HG03135 (cell line): ENCODE measurements at regions not wholly inside any gene's neighbourhood (a gene's known extent, or its start where the extent isn't known, plus 50 kb on each side); places are given as distances from the start of the nearest gene placed in this dataset.

ENCODE experiments used
- ATAC-seq: cut with Tn5 transposase; IDR thresholded peaks from one replicate; pipeline ENCODE4 v1.9.1; 2021; ENCODE audit warnings: mild to moderate bottlenecking, moderate library complexity; ENCODE audit not compliant: unreplicated experiment

DNA sequence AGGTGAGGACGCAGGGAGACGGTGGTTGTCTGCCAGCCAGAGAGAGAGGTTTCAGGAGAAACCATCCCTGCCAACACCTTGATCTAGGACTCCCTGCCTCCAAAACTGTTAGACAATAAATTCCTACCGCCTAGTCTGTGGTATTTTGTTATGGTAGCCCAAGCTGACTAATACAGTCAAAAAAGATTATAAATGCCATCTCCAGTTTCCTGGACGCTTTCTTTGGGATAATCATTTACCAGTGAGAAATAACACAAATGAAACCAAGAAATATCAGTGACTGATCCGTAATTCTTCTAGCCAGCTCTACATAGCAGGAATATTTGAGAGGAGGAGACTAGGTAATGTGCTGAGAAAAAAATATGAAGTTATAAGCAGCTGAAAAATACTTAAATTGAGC, 707.8 kb upstream of the LMCD1 start:
- ATAC-seq, result no peak

DNA sequence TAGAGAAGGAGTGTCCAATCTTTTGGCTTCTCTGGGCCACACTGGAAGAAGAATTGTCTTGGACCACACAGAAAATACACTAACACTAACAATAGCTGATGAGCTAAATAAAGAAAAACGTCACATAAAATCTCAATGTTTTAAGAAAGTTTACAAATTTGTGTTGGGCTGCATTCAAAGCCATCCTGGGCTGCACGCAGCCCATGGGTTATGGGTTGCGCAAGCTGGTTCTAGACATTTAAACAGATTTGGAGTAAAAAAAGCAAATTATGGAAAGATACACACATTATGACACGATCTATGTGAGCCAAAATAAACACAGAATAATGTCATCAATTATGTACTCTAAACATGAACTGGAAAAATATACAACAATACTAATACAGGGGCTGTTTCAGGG, 703.3 kb upstream of the LMCD1 start:
- ATAC-seq, result no peak

DNA sequence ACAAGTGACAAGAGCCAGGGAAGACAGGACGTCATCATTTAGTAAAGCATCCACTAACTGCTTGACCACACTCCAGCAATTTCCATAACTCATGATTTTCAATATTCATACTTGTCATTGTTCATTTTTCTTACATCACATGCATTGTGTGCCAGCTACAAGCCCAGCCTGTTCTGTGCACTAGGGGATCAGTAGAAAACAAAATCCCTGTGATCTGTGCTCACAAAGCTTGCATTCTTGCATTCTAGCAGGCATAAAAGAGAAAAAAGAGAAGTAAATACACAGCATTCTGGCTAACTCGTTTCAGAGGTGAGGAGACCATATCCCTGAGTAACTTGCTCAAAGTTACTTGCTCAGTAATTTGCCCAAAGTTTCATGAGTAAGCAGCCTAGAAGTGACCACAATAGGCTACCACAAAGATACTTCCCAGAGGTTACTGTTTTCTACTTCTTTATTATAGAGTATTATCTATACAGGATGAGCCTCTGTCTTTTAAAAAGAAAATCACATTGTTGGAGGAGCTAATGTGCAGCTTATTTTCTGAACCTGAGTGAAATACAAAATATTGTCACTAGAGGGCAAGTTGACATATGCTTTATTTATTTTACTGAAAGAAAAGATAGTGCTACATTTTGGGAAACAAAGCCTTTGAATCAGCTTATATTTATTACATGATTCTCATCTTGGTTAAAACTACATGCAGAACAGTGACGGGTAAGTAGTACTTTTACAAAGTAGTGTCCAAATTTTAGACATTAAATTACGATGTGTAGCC, 701.4 kb upstream of the LMCD1 start:
- no peak for ATAC-seq

DNA sequence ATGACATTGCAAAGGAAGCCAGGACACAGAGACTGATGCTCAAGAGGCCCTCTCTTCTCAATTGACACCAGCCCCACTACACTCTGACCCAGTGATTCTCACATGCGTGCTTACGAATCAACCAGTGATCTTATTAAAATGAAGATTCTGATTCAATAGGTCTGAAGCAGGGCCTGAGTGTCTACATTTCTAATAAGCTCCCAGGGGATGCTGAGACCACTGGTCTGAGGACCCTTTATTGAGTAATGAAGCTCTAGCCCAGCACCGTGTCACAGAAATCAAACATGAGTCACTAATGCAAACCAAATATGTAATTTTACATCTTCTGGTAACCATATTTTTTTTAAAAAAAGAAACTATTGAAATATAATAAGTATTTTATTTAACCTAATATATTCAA, 689.1 kb upstream of the LMCD1 start:
- no peak for ATAC-seq

DNA sequence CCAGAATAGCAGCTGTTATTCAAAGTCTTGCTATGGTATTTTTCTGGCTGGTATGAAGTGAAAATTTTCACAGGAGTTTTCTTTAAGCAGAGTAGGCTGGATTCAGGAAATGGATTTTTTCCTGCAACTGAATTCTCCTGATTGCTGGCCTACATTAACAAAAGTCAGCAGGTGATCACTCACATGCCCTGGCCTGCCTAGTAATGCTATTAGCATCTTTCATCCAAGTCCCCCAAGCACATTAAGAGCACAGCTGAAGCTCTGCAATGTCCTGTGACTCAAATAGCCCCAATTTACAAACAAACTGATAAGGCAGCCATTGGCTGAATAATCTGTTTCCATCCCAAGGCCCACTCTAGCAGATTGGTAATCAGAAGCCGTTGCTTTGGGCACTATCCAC, 688.3 kb upstream of the LMCD1 start:
- no peak for ATAC-seq

DNA sequence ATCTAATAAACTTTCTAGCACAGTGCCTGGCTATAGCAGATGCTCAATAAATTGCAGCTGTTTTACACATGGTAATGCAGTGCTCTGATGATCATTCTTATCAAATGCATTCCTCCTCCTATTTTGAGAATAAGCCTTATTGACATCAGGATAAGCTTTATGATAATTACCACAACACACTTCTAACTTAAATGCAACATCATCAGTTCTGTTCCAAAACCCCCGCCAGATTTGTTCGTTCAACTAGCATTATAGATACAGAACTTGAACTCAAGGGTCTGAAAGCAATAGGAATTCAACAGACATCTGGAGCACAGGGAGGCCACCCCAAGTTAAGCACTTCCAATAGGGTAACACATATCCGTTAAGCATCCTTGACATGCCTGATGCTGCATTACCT, 684.4 kb upstream of the LMCD1 start:
- no peak for ATAC-seq

DNA sequence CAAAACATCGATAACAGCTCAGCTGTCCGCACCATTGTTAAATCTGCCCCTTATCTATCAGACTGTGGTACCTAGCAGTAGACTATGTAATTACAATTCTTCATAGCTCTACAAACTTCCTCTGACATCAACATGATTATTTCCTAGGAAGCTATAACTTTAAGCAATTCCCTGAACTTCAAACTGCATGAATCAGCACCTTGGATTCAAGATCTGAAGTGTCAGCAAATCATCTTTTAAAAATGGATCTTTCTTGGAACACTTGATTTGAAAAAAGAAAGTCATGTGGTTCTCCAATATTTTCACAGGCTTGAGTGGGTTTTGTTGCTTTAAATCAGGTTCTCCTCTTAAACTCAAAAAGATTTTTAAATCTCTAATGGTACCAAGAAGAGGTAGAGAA, 680.7 kb upstream of the LMCD1 start:
- no peak for ATAC-seq

DNA sequence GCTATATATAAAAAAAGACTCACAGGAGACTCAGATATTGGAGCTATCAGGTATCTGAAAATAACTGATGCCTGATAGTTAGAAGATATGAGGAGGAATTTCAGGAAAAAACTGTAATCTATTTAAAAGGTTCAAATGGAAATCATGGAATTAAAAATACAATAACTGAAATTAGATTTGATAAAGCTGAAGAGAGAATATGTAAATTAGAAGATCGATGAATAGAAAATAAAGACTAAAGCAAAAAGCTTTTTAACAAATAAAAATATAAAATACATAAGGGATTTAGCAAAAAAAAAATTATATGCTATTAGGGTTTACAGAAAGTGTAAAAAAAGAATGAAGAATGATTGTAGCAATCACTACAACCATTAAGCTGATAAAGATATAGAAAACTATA, 679.8 kb upstream of the LMCD1 start:
- no peak for ATAC-seq

DNA sequence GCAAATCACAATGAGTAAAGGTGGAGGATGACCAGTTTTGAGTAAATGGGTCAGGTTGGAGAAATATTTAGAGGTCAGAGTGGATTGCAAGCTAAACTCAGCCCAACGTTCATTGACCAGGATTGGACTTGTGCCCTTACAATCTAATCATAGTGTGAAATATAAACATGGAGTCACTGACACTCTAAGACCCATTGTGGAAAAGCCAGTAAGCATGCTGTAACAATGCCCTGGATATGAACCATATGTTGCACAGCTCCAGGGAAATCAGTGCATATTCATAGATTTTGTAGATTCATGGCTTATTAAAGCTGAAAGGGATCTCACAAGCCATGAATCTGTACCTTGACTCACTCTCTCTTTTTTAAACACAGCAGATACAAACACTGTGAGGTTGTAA, 660.2 kb upstream of the LMCD1 start:
- no peak for ATAC-seq

DNA sequence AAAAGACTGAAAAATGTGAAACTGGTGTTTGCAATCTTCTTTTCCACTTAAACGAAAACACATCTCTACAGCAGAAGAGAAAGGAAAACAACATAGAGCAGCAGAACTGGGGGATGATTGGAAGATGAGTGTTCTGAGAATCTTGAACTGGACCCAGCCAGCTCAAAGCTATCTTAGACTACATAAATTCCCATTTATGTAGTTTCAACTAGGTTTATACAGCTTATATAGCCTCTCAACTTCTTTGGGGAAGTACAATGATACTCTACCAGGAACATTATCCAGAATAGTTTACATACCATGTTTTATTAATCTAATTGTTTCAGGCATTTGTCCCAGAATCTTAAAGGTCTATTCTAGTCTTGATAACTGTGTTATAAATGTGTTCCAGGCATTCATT, 658.2 kb upstream of the LMCD1 start:
- ATAC-seq, result no peak

DNA sequence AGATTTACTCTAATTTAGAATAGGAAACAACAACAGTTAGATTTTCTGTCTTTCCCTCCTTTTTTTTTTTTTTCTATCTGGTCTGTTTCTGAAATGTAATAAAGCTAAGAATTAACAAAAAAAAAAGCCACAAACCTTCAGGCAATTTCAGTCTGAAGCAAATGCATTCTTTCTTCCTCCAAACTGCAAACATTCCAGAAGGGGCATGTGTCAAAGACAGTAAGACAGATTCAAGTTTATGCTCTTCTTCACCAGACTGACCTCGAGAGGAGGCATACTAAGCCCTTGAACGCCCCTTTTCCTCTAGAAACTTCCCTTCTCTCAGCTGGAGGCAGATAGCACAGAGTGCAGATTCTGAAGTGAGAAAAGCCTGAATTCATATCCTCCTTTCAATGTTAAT, 654.6 kb upstream of the LMCD1 start:
- no peak for ATAC-seq

DNA sequence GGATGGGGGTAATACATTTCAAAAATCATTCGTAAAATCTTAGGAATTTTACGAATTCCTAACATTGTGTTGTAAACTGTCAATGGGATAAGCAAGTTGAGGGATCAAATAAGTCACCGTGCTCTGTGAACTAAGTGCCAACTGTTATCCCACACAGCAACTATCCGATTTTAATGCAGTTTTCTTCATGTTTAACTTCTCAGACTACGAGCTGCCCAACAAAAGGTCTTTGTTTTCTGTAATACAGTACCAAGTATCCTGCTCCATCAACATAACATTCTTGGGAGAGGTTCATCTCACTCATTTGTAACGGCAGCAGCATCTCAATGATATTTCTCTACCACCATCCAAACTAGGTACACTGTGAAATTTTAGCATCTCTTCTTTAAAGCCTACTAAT, 654.1 kb upstream of the LMCD1 start:
- no peak for ATAC-seq

DNA sequence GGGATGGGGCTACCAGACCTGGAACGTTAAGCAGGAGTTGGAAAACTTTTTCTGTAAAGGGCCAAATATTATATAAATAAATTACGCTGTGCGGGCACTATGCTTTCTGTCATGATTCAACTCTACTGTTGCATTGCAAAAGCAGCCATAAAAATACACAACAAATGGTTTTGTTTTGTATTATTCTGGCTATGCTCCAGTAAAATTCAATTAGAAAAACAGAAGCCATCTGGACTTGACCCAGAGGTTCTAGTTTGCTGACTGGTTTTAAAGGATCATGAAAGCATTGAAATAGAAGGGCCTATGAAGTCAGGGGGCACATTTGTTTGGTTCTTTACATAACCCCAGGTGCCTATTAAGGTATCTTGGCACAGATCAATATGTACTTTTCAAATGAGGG, 647.4 kb upstream of the LMCD1 start:
- no peak for ATAC-seq

DNA sequence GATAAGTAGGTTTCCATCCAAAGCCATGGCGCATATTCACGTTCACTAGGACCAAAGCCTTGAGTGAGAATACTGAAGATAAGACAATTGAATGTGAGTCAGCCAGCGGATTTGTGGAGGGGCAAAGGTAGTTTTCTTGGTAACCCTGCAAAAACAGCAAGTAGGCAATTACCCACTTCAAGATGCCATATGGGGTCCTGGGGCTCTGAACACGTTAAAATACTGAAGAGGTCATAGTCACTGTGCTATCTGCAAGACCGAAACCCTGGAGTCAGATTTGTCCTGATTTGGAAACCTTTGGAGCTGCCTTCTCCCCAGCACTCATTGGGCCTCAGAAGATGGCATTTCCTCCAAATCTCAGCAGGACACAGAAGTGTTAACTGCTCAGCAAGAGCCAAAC, 646.9 kb upstream of the LMCD1 start:
- ATAC-seq, result no peak

DNA sequence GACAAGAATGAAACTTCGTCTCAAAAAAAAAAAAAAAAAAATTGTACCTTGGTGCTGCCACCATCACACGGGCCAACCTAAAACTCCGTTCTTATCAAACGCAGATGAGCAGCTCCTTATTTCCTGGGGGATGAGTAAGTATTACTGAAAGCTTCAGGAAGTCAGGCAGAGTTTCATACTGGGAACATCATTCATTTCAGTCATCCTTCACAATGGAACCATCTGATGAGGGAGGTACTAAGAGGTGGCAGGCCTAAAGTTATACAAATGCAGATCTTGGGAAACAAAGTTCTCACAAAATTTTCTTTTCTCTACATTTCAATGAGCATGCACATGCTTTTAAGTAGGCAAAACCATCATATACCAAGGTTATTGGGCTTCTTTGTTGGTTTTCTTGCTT, 636.0 kb upstream of the LMCD1 start:
- no peak for ATAC-seq

DNA sequence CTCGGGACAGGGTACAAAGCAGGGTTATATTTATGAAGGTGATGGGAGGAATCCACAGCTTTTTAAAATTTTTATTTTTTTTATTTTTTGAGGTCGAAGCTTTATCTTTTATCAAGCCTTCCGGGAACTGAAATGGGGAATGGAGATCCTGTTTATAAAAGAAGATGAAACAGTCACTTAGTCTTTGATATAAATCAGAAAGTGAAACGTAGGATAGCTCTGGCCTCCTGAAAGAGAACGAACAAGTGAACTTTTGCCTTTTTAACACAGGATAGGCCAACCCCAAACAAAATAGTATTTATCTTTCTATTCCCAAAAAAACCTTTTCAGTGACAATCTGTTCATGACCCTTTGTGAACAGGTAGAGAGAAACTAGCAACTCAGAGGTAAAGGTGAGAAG, 634.0 kb upstream of the LMCD1 start:
- no peak for ATAC-seq

DNA sequence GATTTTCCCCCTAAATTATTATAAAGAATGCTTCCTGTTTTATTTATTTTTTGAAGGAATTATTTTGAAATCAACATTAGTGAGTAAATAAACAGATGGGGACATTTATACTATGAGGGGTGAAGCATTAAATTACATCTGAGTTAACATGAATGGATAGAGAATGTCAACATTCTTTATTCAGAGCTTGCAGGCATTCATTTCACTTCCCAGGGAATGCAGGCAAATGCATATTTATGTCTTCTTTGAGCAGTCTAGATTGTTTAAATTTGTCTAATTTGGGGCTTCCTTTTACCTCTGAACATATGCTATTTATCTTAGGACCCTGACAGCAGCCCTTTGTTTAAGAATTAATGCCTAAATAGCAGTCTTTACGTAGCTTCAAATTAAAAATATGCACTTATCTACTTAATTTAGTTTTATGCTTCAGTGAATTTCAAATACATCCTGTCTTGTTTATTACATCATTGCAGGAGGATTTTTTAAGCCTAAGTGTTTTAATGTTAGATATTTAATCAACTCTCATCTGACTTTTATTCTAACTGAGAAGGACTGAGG, 630.5 kb upstream of the LMCD1 start:
- no peak for ATAC-seq

DNA sequence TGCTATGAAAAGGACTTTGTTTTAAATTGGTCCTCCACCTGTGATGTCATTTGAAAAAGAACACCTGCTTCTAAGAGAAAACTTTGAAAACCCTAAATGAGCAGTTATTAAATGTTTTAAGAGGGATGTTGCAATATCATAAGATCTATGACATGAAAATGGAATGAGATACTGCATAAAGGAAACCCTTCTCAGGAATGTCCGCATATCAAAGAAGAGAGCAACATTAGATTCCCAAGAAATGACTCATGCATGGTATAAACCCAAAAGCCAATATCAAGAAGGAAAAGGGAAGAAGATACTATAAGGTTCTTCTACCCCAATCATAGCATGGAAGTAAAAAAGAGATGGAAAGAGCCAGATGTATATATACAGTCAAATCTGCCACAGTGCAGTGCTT, 627.5 kb upstream of the LMCD1 start:
- no peak for ATAC-seq

DNA sequence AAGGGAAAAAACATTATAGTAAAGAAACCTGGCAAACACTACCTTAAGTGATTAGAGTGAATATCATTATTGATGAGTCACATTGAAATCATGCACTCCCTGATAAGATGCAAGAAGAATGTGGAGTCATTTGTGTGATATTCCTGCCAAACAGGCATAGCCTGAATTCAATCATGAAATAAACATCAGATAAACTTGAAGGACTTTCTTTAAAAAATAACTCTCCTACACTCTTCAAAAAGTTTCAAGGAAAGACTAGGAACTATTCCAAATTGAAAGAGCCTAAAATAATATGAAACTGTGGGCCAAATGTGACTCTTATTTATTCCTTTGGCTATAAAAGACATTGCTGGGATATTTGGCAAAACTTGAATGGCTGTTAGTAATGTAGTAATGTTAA, 625.7 kb upstream of the LMCD1 start:
- ATAC-seq, result no peak

DNA sequence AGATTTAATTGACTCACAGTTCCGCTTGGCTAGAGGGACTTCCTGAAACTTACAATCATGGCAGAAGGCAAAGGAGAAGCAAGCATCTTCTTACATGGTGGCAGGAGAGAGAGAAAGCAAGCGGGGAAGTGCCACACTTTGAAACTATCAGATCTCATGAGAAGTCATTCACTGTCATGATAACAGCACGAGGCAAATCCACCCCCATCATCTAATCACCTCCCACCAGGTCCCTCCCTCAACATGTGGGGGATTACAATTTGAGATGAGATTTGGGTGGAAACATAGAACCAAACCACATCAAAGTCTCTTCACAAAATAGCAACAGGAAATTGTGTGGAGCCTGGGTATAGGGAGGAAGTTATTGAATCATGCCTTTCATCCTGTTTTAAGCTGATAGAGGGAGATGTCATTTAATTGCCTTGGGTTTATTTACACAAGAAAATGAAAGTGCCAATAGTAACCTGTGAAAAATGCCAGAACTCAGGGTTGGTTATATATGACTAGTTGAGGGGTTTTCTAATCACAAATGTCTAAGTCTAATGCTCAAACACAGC, 624.8 kb upstream of the LMCD1 start:
- ATAC-seq, result no peak

DNA sequence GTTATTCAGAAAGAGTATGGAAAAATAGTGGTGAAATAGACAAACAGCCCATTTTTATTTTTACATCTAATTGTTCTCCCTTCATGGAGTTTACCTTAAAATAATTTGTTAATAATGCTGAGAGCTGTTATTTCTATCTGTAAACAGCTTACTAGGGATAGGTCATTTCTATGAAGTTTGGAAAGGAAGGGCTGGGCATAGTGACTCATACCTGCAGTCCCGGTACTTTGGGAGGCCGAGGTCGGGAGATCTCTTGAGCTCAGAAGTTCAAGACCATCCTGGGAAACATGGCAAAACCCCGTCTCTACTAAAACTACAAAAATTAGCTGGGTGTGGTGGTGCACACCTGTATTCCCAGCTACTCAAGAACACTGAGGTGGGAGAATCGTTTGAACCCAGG, 624.3 kb upstream of the LMCD1 start:
- ATAC-seq, result no peak

DNA sequence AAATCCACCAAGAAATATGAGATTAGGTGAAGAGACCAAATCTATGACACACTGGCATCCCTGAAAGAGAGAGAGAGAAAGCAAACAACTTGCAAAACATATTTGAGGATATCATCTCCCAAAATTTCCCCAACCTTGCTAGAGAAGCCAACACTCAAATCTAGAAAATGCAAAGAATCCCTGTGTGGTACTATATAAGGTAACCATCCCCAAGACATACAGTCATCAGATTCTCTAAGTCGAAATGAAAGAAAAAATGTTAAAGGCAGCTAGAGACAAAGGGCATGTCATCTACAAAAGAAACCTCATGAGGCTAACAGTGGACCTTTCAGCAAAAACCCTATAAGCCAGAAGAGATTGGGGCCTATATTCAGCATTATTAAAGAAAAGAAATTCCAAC, 622.1 kb upstream of the LMCD1 start:
- ATAC-seq, result no peak

DNA sequence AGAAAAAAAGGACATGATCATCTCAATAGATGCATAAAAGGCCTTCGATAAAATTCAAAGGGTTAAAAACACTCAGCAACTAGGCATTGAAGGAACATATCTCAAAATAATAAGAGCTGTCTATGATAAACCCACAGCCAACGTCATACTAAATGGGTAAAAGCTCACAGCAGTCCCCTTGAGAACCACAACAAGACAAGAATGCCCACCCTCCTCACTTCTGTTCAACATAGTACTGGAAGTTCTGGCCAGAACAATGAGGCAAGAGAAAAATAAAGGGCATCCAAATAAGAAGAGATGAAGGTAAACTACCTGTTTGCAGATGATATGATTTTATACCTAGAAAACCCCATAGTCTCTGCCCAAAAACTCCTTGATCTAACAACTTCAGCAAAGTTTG, 619.7 kb upstream of the LMCD1 start:
- no peak for ATAC-seq
